Neural cell (in vitro differentiated cells): ENCODE measurements at regions not wholly inside any gene's neighbourhood (a gene's known extent, or its start where the extent isn't known, plus 50 kb on each side); places are given as distances from the start of the nearest gene placed in this dataset.

Source experiments
- H2AFZ ChIP-seq: fragments of 200-600, 300-800 bp; sonication (generic), shearing (Covaris generic); 2 replicates; pipeline ENCODE4 v1.6.0; 2014; ENCODE audit warnings: low read depth, mild to moderate bottlenecking, antibody characterized with exemption, low read length, moderate library complexity
- H3F3A ChIP-seq: fragments of 200-600 bp; shearing (Covaris generic); 2 replicates; pipeline ENCODE4 v1.6.1; 2016; ENCODE audit warnings: mild to moderate bottlenecking, moderate library complexity, mixed read lengths, antibody characterized with exemption, low read length; ENCODE audit not compliant: insufficient read depth, poor library complexity, severe bottlenecking
- H3K27ac ChIP-seq: fragments of 200-600, 300-800 bp; sonication (generic), shearing (Covaris generic); 2 replicates; pipeline ENCODE4 v1.5.1; 2014; ENCODE audit warnings: mild to moderate bottlenecking, low read length, moderate library complexity
- H3K27me3 ChIP-seq: fragments of 300-800, 200-600 bp; sonication (generic), shearing (Covaris generic); 2 replicates; pipeline ENCODE4 v1.6.0; 2014; ENCODE audit warnings: mild to moderate bottlenecking, low read depth, low read length, moderate library complexity; ENCODE audit not compliant: insufficient read depth
- H3K36me3 ChIP-seq: fragments of 300-800, 200-600 bp; sonication (generic), shearing (Covaris generic); 2 replicates; pipeline ENCODE4 v1.5.1; 2014; ENCODE audit warnings: mild to moderate bottlenecking, antibody characterized with exemption, low read length, moderate library complexity; ENCODE audit not compliant: insufficient read depth
- H3K4me2 ChIP-seq: fragments of 300-800, 200-600 bp; sonication (generic), shearing (Covaris generic); 2 replicates; pipeline ENCODE4 v1.6.0; 2014; ENCODE audit warnings: mild to moderate bottlenecking, low read length
- H3K4me3 ChIP-seq: fragments of 300-800, 200-600 bp; sonication (generic), shearing (Covaris generic); 2 replicates; pipeline ENCODE4 v1.5.1; 2014; ENCODE audit warnings: mild to moderate bottlenecking, low read length, moderate library complexity
- H3K79me2 ChIP-seq: fragments of 200-600 bp; shearing (Covaris generic); replicated peaks from 2 replicates; pipeline ENCODE4 v1.6.0; 2014; ENCODE audit warnings: mild to moderate bottlenecking, low read length, moderate library complexity; ENCODE audit not compliant: insufficient read depth
- H3K9ac ChIP-seq: fragments of 300-800, 200-600 bp; sonication (generic), shearing (Covaris generic); 2 replicates; pipeline ENCODE4 v1.6.1; 2016; ENCODE audit warnings: mild to moderate bottlenecking, low read length, mixed read lengths
- H3K9me2 ChIP-seq: fragments of 200-600 bp; shearing (Covaris generic); 2 replicates; pipeline ENCODE4 v1.6.1; 2016; ENCODE audit warnings: mild to moderate bottlenecking, low read length, mixed read lengths; ENCODE audit not compliant: insufficient read depth
- H3K9me3 ChIP-seq: fragments of 200-600, 300-800 bp; sonication (generic), shearing (Covaris generic); 2 replicates; pipeline ENCODE4 v1.6.1; 2016; ENCODE audit warnings: mild to moderate bottlenecking, mixed run types, low read length, moderate library complexity, mixed read lengths
- H4K20me1 ChIP-seq: fragments of 200-600 bp; shearing (Covaris generic); 2 replicates; pipeline ENCODE4 v1.6.1; 2016; ENCODE audit warnings: mild to moderate bottlenecking, mixed run types; ENCODE audit not compliant: insufficient read depth
- EP300 ChIP-seq: fragments of 450-650 bp; conservative IDR thresholded peaks from 2 replicates; pipeline ENCODE4 v1.6.1; 2014; ENCODE audit warnings: antibody characterized with exemption, mild to moderate bottlenecking, moderate library complexity; ENCODE audit not compliant: poor library complexity, severe bottlenecking
- EZH2 ChIP-seq: fragments of 200-600, 300-800 bp; shearing (Covaris generic), sonication (generic); IDR thresholded peaks from 2 replicates; pipeline ENCODE4 v1.6.1; 2014; ENCODE audit warnings: antibody characterized with exemption, low read length, borderline replicate concordance, mild to moderate bottlenecking; ENCODE audit not compliant: insufficient read depth, poor library complexity, severe bottlenecking
- MXI1 ChIP-seq: fragments of 450-650 bp; conservative IDR thresholded peaks from 2 replicates; pipeline ENCODE4 v1.6.1; 2014; ENCODE audit warnings: antibody characterized with exemption, mild to moderate bottlenecking; ENCODE audit not compliant: poor library complexity, severe bottlenecking
- POLR2AphosphoS5 ChIP-seq: IDR thresholded peaks from 2 replicates; pipeline ENCODE4 v1.6.1; 2012
- RAD21 ChIP-seq: fragments of 450-650 bp; conservative IDR thresholded peaks from 2 replicates; pipeline ENCODE4 v1.6.1; 2014; ENCODE audit warnings: antibody characterized with exemption, mild to moderate bottlenecking, moderate library complexity
- TAF1 ChIP-seq: IDR thresholded peaks from 2 replicates; pipeline ENCODE4 v1.6.1; 2012; ENCODE audit warnings: low read depth
- TF ChIP-seq, protein P1 (sequence below): fragments of 450-650 bp; IDR thresholded peaks from 2 replicates; pipeline ENCODE4 v1.5.1; 2014; ENCODE audit warnings: antibody characterized with exemption, mild to moderate bottlenecking, moderate library complexity; ENCODE audit not compliant: poor library complexity, severe bottlenecking
- TF ChIP-seq, protein P2 (sequence below): IDR thresholded peaks from 2 replicates; pipeline ENCODE4 v1.6.1; 2012; ENCODE audit warnings: borderline replicate concordance

- Histone ChIP-seq H3K9me2 (no peaks in the 10 kb centered on the region), H3K9ac (no peak overlapping the region), H4K20me1 (no peaks in the 10 kb centered on the region), H3K4me2 (no peak overlapping the region), H3K27me3 (no peaks in the 10 kb centered on the region), H3K27ac (no peak overlapping the region), H3F3A (no peaks in the 10 kb centered on the region), H3K36me3 (no peaks in the 10 kb centered on the region), H3K4me3 (no peak overlapping the region), H3K79me2 (no peaks in the 10 kb centered on the region), H2AFZ (no peak overlapping the region), H3K9me3 (no peaks in the 10 kb centered on the region)
- TF ChIP-seq POLR2AphosphoS5 (no peak), RAD21 (no peak), EZH2 (no peak), TAF1 (no peak), EP300 (no peak), MXI1 (no peak)
- TF ChIP-seq, protein P1, sequence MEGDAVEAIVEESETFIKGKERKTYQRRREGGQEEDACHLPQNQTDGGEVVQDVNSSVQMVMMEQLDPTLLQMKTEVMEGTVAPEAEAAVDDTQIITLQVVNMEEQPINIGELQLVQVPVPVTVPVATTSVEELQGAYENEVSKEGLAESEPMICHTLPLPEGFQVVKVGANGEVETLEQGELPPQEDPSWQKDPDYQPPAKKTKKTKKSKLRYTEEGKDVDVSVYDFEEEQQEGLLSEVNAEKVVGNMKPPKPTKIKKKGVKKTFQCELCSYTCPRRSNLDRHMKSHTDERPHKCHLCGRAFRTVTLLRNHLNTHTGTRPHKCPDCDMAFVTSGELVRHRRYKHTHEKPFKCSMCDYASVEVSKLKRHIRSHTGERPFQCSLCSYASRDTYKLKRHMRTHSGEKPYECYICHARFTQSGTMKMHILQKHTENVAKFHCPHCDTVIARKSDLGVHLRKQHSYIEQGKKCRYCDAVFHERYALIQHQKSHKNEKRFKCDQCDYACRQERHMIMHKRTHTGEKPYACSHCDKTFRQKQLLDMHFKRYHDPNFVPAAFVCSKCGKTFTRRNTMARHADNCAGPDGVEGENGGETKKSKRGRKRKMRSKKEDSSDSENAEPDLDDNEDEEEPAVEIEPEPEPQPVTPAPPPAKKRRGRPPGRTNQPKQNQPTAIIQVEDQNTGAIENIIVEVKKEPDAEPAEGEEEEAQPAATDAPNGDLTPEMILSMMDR = no peak
- TF ChIP-seq, protein P2, sequence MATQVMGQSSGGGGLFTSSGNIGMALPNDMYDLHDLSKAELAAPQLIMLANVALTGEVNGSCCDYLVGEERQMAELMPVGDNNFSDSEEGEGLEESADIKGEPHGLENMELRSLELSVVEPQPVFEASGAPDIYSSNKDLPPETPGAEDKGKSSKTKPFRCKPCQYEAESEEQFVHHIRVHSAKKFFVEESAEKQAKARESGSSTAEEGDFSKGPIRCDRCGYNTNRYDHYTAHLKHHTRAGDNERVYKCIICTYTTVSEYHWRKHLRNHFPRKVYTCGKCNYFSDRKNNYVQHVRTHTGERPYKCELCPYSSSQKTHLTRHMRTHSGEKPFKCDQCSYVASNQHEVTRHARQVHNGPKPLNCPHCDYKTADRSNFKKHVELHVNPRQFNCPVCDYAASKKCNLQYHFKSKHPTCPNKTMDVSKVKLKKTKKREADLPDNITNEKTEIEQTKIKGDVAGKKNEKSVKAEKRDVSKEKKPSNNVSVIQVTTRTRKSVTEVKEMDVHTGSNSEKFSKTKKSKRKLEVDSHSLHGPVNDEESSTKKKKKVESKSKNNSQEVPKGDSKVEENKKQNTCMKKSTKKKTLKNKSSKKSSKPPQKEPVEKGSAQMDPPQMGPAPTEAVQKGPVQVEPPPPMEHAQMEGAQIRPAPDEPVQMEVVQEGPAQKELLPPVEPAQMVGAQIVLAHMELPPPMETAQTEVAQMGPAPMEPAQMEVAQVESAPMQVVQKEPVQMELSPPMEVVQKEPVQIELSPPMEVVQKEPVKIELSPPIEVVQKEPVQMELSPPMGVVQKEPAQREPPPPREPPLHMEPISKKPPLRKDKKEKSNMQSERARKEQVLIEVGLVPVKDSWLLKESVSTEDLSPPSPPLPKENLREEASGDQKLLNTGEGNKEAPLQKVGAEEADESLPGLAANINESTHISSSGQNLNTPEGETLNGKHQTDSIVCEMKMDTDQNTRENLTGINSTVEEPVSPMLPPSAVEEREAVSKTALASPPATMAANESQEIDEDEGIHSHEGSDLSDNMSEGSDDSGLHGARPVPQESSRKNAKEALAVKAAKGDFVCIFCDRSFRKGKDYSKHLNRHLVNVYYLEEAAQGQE = no peak
These were observed 152.3 kb upstream of the TWIST2 start for GRCh38 chr2:238695538-238695937.

DNA sequence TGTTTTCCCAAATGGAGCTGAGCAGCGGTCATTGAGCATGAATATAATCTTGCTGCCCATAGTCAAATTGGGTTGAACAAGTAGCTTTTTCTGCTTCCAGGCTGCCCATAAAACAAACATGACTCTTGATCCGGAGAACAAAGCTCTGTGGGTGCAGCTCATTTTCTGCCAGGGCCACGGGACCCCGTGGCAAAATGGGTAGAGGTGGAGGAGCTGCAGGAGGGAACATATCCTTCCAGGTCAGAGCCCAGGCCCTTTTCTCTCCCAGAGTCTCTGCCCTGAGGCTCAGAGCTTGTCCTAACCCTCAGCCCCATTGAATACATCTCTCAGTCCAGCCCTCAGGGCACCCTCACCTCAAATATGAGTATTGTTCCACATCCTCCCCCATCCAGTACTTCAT, 151.6 kb upstream of the TWIST2 start:
- Histone ChIP-seq H3K27ac (no peak overlapping the region), H3F3A (no peaks in the 10 kb centered on the region), H4K20me1 (no peaks in the 10 kb centered on the region), H3K9me3 (no peaks in the 10 kb centered on the region), H3K36me3 (no peaks in the 10 kb centered on the region), H3K9ac (no peak overlapping the region), H3K4me2 (no peak overlapping the region), H2AFZ (no peak overlapping the region), H3K79me2 (no peaks in the 10 kb centered on the region), H3K27me3 (no peaks in the 10 kb centered on the region), H3K9me2 (no peaks in the 10 kb centered on the region), H3K4me3 (no peak overlapping the region)
- TF ChIP-seq, protein P2 = no peak
- TF ChIP-seq TAF1 (no peak), POLR2AphosphoS5 (no peak)
